Ecto neural progenitor cell (in vitro differentiated cells): ENCODE measurements at regions not wholly inside any gene's neighbourhood (a gene's known extent, or its start where the extent isn't known, plus 50 kb on each side); places are given as distances from the start of the nearest gene placed in this dataset.
A peak's percentile ranks its signal among the peaks of the same experiment; 100 is the strongest.

ENCODE experiments used
- DNase-seq: peaks from one replicate; pipeline ENCODE4 v3.0.0-alpha.2; 2018; ENCODE audit warnings: low spot score

- no peak for DNase-seq
Observed at GRCh38 chr17:77444984-77445759, 304.4 kb downstream of the SEC14L1 start.

GRCh38 chr17:77445760-77446532, 305.2 kb downstream of the SEC14L1 start:
- no peak for DNase-seq

- no peak for DNase-seq
Observed at GRCh38 chr17:77446940-77447634, 306.3 kb downstream of the SEC14L1 start.

- DNase-seq, result no peak
Observed at GRCh38 chr17:77449373-77449907, 308.7 kb downstream of the SEC14L1 start.

- peak; percentile 94 for DNase-seq
Observed at GRCh38 chr17:77449908-77450741, 309.4 kb downstream of the SEC14L1 start.

GRCh38 chr17:77450742-77451244, 310.0 kb downstream of the SEC14L1 start:
- no peak for DNase-seq

- peak; percentile 99 for DNase-seq
Observed at GRCh38 chr17:77451245-77451893, 310.6 kb downstream of the SEC14L1 start.

GRCh38 chr17:77451894-77452852, 311.4 kb downstream of the SEC14L1 start:
- peak; percentile 89 for DNase-seq

- no peak for DNase-seq
Observed at GRCh38 chr17:77453613-77454241, 313.0 kb downstream of the SEC14L1 start.

- no peak for DNase-seq
Observed at GRCh38 chr17:77454242-77455095, 313.7 kb downstream of the SEC14L1 start.

GRCh38 chr17:77455111-77455890, 314.5 kb downstream of the SEC14L1 start:
- no peak for DNase-seq

- DNase-seq, result no peak
Observed at GRCh38 chr17:77455891-77456260, 315.1 kb downstream of the SEC14L1 start.

GRCh38 chr17:77456271-77456950, 315.6 kb downstream of the SEC14L1 start:
- DNase-seq, result no peak

GRCh38 chr17:77456951-77457548, 316.3 kb downstream of the SEC14L1 start:
- no peak for DNase-seq

- no peak for DNase-seq
Observed at GRCh38 chr17:77457572-77458201, 316.9 kb downstream of the SEC14L1 start.
